ENCODE measurements at regions not wholly inside any gene's neighbourhood (a gene's known extent, or its start where the extent isn't known, plus 50 kb on each side); places are given as distances from the start of the nearest gene placed in this dataset.

DNA sequence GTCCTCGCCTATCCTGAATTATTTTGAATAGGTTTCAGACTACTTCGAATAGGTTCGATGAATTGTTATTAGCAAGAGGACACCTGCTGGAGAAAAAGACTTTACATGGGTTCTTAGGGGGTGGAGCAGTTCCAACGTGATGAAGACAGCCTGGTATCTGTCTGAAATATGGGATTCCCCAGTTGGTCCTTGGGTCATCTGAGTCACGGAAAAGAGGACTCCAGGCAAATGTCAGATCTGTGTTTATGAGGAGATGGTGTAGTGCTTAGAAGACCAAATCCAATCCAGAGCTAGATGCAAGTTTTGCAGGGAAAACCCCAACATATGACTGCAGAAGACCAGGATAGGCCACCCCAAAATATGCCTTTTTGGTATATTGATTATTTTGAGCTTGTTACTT is 98.9 kb upstream of the IGSF10 start:
- no peak overlapping the region for H3K4me3 ChIP-seq (ENCODE audit: low read depth, low read length)
- FAIRE-seq (no peak), DNase-seq (ENCODE audit: low read depth) (no peak)
- no peaks in the 10 kb centered on the region for H3K36me3 ChIP-seq (ENCODE audit: control insufficient read depth, insufficient read depth, low read length)
- H3K27me3 ChIP-seq (ENCODE audit: control insufficient read depth, insufficient read depth, low read length), result no peaks in the 10 kb centered on the region
- TF ChIP-seq, protein P1, sequence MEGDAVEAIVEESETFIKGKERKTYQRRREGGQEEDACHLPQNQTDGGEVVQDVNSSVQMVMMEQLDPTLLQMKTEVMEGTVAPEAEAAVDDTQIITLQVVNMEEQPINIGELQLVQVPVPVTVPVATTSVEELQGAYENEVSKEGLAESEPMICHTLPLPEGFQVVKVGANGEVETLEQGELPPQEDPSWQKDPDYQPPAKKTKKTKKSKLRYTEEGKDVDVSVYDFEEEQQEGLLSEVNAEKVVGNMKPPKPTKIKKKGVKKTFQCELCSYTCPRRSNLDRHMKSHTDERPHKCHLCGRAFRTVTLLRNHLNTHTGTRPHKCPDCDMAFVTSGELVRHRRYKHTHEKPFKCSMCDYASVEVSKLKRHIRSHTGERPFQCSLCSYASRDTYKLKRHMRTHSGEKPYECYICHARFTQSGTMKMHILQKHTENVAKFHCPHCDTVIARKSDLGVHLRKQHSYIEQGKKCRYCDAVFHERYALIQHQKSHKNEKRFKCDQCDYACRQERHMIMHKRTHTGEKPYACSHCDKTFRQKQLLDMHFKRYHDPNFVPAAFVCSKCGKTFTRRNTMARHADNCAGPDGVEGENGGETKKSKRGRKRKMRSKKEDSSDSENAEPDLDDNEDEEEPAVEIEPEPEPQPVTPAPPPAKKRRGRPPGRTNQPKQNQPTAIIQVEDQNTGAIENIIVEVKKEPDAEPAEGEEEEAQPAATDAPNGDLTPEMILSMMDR (IDR thresholded peaks at IDR 0.05; ENCODE audit: insufficient read depth, low read length, severe bottlenecking), result no peak

DNA sequence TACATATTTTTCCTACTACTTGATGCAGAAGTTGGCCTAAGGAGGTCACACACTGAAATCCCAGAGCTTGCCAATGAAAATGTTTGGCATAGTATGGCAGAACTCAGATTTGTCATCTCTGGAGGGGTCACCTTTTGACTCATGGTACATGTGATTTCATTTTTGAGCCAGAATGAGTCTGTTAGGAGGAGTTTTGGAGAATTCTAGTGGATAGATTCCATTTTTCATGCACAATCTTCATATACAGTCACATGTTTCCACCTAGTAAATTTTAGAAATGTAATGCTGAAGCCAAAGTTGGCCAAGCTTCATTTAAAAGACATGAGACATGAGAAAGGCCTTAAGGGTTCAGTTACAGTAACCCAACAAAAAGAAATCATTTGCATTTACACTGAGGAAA is 97.8 kb upstream of the IGSF10 start:
- Histone ChIP-seq H3K36me3 (ENCODE audit: control insufficient read depth, insufficient read depth, low read length) (no peaks in the 10 kb centered on the region), H3K4me3 (ENCODE audit: low read depth, low read length) (no peak overlapping the region), H3K27me3 (ENCODE audit: control insufficient read depth, insufficient read depth, low read length) (no peaks in the 10 kb centered on the region)
- DNase-seq (ENCODE audit: low read depth) (no peak), FAIRE-seq (no peak)
- TF ChIP-seq, protein P1 (IDR thresholded peaks at IDR 0.05; ENCODE audit: insufficient read depth, low read length, severe bottlenecking), result no peak

DNA sequence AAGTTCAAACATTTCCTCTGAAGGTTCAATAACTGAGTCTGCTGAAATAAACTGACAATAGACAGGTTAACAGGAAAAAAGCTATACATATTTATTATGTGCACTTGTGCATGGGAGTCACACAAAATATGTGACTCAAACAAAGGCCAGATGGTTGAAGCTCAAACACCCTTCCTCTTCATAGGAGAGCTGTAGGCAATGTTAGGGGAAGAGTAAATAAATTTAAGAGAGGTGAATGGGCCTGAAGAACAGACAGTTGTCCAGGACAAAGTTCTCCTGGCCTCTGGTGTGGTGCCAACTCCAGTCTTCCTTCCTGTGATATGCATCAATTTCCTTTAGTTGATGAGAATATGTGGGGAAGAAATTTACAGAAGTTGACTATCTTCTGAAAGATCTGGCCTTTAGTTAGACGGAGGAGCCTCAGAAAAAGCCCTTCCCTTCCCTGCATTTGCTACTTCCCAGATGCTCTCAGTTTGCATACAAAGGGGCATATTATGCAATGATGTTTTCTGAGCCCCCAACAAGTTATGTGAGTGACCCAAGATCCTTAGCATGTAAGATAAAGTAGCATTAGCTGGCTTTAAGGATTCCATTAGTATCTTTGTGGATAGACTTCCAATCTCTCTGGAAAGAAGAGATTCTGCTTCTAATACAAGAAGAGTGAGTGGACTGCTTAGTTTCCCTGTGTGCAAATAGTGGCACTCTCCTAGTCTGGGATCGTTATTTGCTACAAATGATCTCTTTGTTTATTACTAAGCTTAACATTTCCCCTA is 96.4 kb upstream of the IGSF10 start:
- no peaks in the 10 kb centered on the region for H3K27me3 ChIP-seq (ENCODE audit: control insufficient read depth, insufficient read depth, low read length)
- H3K36me3 ChIP-seq (ENCODE audit: control insufficient read depth, insufficient read depth, low read length), result no peaks in the 10 kb centered on the region
- FAIRE-seq (peak; percentile 18), DNase-seq (ENCODE audit: low read depth) (no peak)
- H3K4me3 ChIP-seq (ENCODE audit: low read depth, low read length), result no peak overlapping the region
- TF ChIP-seq, protein P1 (IDR thresholded peaks at IDR 0.05; ENCODE audit: insufficient read depth, low read length, severe bottlenecking), result no peak

DNA sequence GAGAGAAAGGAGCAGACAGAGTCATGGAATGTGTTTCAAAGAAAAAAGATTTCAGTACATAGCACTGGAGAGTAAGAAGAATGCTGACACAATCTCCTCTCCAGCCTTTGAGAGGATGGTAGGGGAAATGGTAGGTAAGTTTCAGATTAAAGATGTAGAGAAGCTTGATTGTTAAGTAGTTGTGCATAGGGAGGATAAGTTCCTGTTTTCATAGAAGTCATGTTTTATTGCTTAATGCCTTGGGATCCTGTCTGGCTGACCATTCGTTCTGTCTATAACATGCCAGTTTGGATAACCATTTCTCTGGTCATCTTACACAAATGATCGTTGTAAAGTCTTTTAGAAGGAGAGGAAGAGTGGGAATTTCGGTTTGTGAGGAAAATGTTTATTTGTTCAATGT is 95.7 kb upstream of the IGSF10 start:
- H3K36me3 ChIP-seq (ENCODE audit: control insufficient read depth, insufficient read depth, low read length), result no peaks in the 10 kb centered on the region
- no peak for FAIRE-seq

DNA sequence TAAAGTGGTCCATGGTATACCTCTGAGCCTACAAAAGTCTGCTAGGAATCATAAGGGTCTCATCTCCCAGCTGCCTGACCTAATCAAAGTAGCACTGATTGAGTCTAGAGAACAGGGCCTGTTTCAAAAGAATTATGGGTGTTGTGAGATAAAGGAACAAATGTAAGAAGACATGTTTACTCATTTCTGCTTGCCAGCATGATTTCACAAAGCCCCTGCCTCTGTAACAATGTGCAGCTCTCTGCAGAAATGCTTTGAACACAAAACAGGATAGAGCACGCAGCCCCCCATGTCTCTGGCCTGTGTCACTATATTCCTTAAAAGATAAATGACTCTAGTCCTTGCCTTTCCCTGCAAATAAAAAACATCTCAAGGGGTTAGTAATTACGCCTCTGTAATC is 94.7 kb upstream of the IGSF10 start:
- H3K36me3 ChIP-seq (ENCODE audit: control insufficient read depth, insufficient read depth, low read length), result no peaks in the 10 kb centered on the region
- no peaks in the 10 kb centered on the region for H3K27me3 ChIP-seq (ENCODE audit: control insufficient read depth, insufficient read depth, low read length)
- TF ChIP-seq, protein P1 (IDR thresholded peaks at IDR 0.05; ENCODE audit: insufficient read depth, low read length, severe bottlenecking), result no peak
- DNase-seq (ENCODE audit: low read depth) (no peak), FAIRE-seq (no peak)
- no peak overlapping the region for H3K4me3 ChIP-seq (ENCODE audit: low read depth, low read length)

More for the DNA sequence above, 95.7 kb upstream of the IGSF10 start:
- Histone ChIP-seq H3K4me3 (ENCODE audit: low read depth, low read length) (no peak overlapping the region), H3K27me3 (ENCODE audit: control insufficient read depth, insufficient read depth, low read length) (no peaks in the 10 kb centered on the region)
- no peak for DNase-seq (ENCODE audit: low read depth)
- TF ChIP-seq, protein P1 (IDR thresholded peaks at IDR 0.05; ENCODE audit: insufficient read depth, low read length, severe bottlenecking), result no peak

DNA sequence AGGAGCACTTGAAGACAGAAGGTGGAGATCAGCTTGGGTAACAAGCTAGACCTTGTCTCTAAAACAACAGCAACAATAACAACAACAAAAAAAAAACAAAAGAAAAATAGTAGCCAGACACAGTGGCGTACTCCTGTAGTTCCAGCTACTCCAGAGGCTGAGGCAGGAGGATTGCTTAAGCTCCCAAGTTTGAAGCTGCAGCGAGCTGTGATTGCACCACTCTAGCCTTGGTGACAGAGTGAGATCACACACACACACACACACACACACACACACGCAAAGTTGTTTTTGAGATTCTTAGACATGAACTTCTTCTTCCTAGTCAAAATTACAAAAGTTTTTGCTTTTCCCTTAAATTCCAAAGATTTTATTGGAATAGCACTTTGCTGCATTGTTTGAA is 93.0 kb upstream of the IGSF10 start:
- DNase-seq (ENCODE audit: low read depth) (no peak), FAIRE-seq (no peak)
- Histone ChIP-seq H3K36me3 (ENCODE audit: control insufficient read depth, insufficient read depth, low read length) (no peaks in the 10 kb centered on the region), H3K27me3 (ENCODE audit: control insufficient read depth, insufficient read depth, low read length) (no peaks in the 10 kb centered on the region), H3K4me3 (ENCODE audit: low read depth, low read length) (no peak overlapping the region)
- TF ChIP-seq, protein P1 (IDR thresholded peaks at IDR 0.05; ENCODE audit: insufficient read depth, low read length, severe bottlenecking), result no peak
